Activated CD4-positive, alpha-beta T cell treated with anti-CD3 and anti-CD28 coated beads for 24 hours (primary cell): ENCODE measurements at regions not wholly inside any gene's neighbourhood (a gene's known extent, or its start where the extent isn't known, plus 50 kb on each side); places are given as distances from the start of the nearest gene placed in this dataset.
"Not testable (repeated sequence)": the region's sequence is repeated elsewhere in the genome, so short reads cannot be mapped to it uniquely, and the experiment has no call there.

ENCODE experiments used
- DNase-seq, 2 donors: peaks; one replicate each; pipeline ENCODE4 v3.0.0-alpha.2; 2020; ENCODE audit warnings: low read depth in 2 of 2

GRCh38 chr6:6811128-6812009 is 222.8 kb downstream of the LY86 start:
- DNase-seq, result no peak

GRCh38 chr6:6812427-6812826 is 223.9 kb downstream of the LY86 start:
- no peak for DNase-seq

GRCh38 chr6:6815732-6816131 is 227.2 kb downstream of the LY86 start:
- no peak for DNase-seq

- no peak for DNase-seq
Observed at GRCh38 chr6:6816716-6817115, 228.2 kb downstream of the LY86 start.

- no peak for DNase-seq
Observed at GRCh38 chr6:6818078-6818639, 229.6 kb downstream of the LY86 start.

- DNase-seq, result no peak
Observed at GRCh38 chr6:6820641-6821238, 232.2 kb downstream of the LY86 start.

GRCh38 chr6:6821639-6822261 is 233.2 kb downstream of the LY86 start:
- no peak for DNase-seq

- DNase-seq, result no peak
Observed at GRCh38 chr6:6823030-6823429, 234.5 kb downstream of the LY86 start.

- DNase-seq, result no peak
Observed at GRCh38 chr6:6823568-6824224, 235.2 kb downstream of the LY86 start.

GRCh38 chr6:6824381-6824780 is 235.9 kb downstream of the LY86 start:
- no peak for DNase-seq

- DNase-seq, result no peak
Observed at GRCh38 chr6:6825193-6825784, 236.8 kb downstream of the LY86 start.

- DNase-seq, result no peak
Observed at GRCh38 chr6:6826095-6826901, 237.8 kb downstream of the LY86 start.

GRCh38 chr6:6826961-6827360 is 238.4 kb downstream of the LY86 start:
- DNase-seq, result no peak

GRCh38 chr6:6829872-6830685 is 241.6 kb downstream of the LY86 start:
- no peak for DNase-seq

GRCh38 chr6:6830686-6831063 is 242.2 kb downstream of the LY86 start:
- not testable (repeated sequence) for DNase-seq

GRCh38 chr6:6832439-6832838 is 243.9 kb downstream of the LY86 start:
- DNase-seq, result no peak

GRCh38 chr6:6834356-6835222 is 246.1 kb downstream of the LY86 start:
- DNase-seq, result no peak

- DNase-seq, result no peak
Observed at GRCh38 chr6:6835223-6835503, 246.6 kb downstream of the LY86 start.
